ENCODE measurements at regions not wholly inside any gene's neighbourhood (a gene's known extent, or its start where the extent isn't known, plus 50 kb on each side); places are given as distances from the start of the nearest gene placed in this dataset.
"Not testable (repeated sequence)": the region's sequence is repeated elsewhere in the genome, so short reads cannot be mapped to it uniquely, and the experiment has no call there.

DNA sequence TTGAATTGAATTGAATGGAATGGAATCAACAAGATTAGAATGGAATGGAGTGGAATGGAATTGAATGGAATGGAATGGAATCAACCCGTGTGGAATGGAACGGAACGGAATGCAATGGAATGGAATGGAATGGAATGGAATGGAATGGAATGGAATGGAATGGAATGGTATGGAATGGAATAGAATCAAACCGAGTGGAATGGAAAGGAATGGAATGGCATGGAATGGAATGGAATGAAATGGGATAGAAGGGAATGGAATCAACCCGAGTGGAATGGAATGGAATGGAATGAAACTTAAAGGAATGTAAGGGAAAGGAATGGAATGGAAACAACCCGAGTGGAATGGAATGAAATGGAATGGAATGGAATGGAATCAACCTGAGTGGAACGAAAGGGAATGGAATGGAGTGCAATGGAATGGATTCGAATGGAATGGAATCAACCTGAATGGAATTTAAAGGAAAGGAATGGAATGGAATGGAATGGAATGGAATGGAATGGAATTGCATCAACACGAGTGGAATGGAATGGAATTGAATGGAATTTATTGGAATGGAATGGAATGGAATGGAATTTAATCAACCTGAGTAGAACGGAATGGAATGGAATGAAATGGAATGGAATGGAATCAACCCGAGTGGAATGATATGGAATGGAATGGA is 1146.6 kb downstream of the RPIA start:
- ChIA-PET CTCF (no interaction called here), POLR2A (no interaction called here)
- H3K4me3 ChIP-seq (ENCODE audit: low read depth, low read length) = no peak overlapping the region
- no peak for DNase-seq (ENCODE audit: low read depth, low spot score)
- TF ChIP-seq, protein P1, sequence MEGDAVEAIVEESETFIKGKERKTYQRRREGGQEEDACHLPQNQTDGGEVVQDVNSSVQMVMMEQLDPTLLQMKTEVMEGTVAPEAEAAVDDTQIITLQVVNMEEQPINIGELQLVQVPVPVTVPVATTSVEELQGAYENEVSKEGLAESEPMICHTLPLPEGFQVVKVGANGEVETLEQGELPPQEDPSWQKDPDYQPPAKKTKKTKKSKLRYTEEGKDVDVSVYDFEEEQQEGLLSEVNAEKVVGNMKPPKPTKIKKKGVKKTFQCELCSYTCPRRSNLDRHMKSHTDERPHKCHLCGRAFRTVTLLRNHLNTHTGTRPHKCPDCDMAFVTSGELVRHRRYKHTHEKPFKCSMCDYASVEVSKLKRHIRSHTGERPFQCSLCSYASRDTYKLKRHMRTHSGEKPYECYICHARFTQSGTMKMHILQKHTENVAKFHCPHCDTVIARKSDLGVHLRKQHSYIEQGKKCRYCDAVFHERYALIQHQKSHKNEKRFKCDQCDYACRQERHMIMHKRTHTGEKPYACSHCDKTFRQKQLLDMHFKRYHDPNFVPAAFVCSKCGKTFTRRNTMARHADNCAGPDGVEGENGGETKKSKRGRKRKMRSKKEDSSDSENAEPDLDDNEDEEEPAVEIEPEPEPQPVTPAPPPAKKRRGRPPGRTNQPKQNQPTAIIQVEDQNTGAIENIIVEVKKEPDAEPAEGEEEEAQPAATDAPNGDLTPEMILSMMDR (IDR thresholded peaks at IDR 0.05; ENCODE audit: insufficient read depth, low read length, missing control alignments) = no peak

DNA sequence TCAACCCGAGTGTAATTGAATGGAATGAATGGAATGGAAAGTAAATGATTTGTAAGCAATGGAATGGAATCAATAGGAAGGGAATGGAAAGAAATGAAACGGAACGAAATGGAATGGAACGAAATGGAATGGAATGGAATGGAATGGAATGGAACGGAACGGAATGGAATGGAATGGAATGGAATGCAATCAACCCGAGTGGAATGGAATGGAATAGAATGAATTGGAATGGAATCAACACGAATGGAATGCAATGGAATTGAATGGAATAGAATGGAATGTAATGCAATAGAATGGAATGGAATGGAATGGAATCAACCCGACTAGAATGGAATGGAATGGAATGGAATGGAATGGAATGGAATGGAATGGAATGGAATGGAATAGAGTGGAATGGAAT is 1148.7 kb downstream of the RPIA start:
- POLR2A ChIA-PET; H3K4me3 ChIP-seq (ENCODE audit: low read depth, low read length); CTCF ChIA-PET; DNase-seq (ENCODE audit: low read depth, low spot score): not testable (repeated sequence)

DNA sequence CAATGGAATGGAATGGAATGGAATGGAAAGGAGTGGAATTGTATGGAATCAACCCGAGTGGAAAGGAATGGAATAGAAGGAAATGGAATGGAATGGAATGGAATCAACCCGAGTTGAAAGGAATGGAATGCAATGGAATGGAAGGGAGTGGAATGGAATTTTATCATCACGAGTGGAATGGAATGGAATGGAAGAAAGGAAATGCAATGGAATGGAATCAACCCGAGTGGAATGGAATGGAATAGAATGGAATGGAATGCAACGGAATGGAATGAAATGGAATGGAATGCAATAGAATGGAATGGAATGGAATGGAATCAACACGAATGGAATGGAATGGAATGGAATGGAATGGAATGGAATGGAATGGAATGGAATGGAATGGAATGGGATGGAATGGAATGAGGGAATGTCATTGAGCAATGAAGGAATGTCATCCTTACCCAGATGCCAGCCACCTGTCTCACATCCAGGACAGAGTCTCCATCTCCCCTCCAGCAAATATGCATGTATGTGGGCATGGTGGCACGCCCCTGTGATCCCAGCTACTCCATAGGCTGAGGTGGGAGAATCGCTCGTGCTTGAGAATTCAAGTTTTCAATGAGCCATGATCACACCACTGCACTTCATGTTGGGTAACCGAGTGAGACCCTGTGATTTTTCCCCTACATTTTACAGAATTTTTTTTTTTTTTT is 1149.5 kb downstream of the RPIA start:
- H3K4me3 ChIP-seq (ENCODE audit: low read depth, low read length); DNase-seq (ENCODE audit: low read depth, low spot score); CTCF ChIA-PET; POLR2A ChIA-PET: not testable (repeated sequence)

DNA sequence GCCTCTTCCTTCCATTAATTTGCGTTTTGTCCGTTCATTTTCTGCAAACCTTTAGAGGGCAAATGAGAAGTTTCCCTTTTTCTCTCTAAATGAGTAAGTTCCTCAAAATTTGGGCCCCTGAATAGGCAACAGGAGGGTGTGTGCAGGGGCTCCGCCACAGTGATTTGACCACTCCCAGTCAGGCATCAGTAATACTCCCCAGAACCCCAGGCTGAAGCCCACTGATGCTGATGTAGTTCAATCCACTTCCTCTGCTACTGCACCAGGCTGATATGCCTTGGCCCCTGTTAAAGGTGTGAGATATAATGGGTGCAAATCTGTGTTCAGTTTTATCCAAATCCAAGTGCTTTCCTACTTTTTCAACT is 1150.0 kb downstream of the RPIA start:
- ChIA-PET CTCF (no interaction called here), POLR2A (no interaction called here)
- no peak for DNase-seq (ENCODE audit: low read depth, low spot score)
- TF ChIP-seq, protein P1 (IDR thresholded peaks at IDR 0.05; ENCODE audit: insufficient read depth, low read length, missing control alignments) = no peak
- H3K4me3 ChIP-seq (ENCODE audit: low read depth, low read length) = no peak overlapping the region

DNA sequence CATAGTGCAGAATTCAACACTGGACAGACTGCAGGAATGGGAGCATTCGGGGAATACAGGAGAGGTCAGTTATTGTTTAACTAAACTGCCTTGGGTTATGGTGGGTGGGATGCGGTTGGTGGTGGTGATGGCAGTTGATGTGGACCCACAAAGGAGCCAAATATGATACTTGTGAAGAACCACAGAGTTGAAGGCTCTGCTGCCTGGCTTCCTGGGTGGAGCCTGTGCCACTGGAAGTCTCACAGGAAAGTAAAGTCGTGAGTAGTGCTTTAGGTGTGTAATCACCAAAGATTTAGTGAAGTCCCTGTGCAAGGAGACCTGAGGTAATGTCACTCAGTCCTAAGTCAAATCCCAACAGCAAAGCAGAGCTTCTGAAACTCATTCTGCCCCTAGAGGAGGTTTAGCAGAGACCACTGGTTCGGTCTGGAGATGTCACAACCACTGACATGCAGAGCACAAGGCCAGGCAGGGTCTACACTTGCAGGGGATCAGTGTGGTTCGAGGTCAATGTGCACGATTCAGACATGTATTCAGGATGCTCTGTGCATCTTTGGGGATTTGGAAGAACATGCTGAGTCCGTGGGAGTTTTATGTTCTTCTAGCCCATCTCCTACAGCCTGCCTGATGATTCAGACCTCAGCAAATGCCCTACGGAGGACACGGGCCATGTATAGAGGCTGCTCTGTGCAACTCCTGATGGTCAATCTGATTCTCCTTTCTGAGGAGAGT is 1150.9 kb downstream of the RPIA start:
- TF ChIP-seq, protein P1 (IDR thresholded peaks at IDR 0.05; ENCODE audit: insufficient read depth, low read length, missing control alignments) = no peak
- DNase-seq (ENCODE audit: low read depth, low spot score) = no peak
- H3K4me3 ChIP-seq (ENCODE audit: low read depth, low read length) = no peak overlapping the region
- ChIA-PET POLR2A (no interaction called here), CTCF (no interaction called here)

DNA sequence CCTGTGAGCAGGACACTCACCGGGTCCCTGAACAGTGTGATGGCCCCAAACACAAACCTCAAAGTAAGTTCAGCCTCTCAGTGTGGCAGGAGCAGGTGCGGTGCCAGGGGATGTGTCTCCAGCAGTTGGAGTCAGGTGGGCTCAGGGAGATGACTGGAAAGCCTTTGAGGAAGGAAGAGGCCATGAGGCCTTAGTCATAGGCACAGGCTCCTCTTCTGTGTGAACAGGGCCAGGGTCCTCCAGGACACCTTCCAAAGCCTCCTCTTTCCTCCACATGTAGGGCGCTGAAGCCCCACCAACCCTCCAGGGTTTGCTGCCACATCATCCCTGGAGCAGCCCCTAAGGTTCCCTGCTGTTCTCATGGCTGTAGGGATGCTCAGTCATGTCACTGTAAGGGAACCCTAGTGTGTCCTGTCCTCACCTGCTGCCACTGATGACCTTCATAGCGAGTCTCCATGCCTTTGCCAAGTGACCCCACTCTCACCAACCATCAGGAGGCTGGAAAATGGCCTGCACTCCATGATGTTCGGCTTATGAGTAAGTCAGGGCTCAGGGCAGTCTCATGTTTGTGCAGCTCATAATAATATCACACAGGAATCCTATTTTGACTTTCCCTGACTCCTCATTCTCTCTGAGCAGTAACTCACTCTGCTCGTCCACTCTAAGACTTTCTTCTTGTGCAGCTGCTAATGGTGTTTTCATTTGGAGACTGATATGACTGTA is 1152.9 kb downstream of the RPIA start:
- ChIA-PET CTCF (no interaction called here), POLR2A (no interaction called here)
- no peak for DNase-seq (ENCODE audit: low read depth, low spot score)
- TF ChIP-seq, protein P1 (IDR thresholded peaks at IDR 0.05; ENCODE audit: insufficient read depth, low read length, missing control alignments) = no peak
- H3K4me3 ChIP-seq (ENCODE audit: low read depth, low read length) = no peak overlapping the region

DNA sequence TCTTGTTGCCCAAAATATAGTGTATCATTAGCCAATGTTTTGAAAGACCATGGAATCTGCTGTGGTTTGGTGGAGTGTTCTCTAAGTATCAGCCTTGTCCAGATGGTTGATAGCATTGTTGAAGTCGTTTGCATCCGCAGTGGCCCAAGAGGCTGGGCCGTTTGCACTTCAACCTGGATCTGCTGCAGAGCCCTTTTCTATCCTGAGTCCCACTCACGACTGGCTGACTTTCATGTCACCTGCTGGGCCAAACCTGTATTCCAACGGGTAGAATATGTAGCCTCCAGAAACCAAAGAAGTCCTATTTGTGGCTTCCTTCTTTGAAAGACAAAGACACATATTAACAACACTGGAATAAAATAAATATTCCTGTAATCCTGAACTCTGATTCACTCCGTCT is 1154.1 kb downstream of the RPIA start:
- no peak for DNase-seq (ENCODE audit: low read depth, low spot score)
- ChIA-PET CTCF (no interaction called here), POLR2A (no interaction called here)
- H3K4me3 ChIP-seq (ENCODE audit: low read depth, low read length) = no peak overlapping the region
- TF ChIP-seq, protein P1 (IDR thresholded peaks at IDR 0.05; ENCODE audit: insufficient read depth, low read length, missing control alignments) = no peak
